ENCODE measurements at regions not wholly inside any gene's neighbourhood (a gene's known extent, or its start where the extent isn't known, plus 50 kb on each side); places are given as distances from the start of the nearest gene placed in this dataset.
A peak's percentile ranks its signal among the peaks of the same experiment; 100 is the strongest.

GRCh38 chr3:8200996-8201395 is 300.6 kb upstream of the LMCD1 start:
- no peak for DNase-seq (ENCODE audit: low read depth)

DNA sequence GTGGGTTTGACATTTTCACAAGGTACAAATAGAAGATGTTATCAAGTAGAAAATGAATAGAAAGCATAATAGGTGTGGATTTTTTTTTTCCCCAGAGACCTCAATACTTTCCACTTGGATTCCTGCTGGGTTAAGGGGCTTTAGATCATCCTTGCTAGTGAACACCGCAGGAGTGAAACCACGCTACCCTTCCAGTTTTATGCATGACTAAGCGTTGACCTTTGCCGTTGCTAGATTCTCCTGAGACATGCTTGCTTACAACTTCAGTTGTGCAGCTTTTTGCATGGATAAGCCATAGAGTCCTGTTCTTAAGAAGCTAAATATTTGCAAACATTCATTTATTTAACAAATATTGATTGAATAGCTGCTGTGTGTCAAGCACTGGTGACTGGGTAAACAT is 299.7 kb upstream of the LMCD1 start:
- no peak for DNase-seq (ENCODE audit: low read depth)

DNA sequence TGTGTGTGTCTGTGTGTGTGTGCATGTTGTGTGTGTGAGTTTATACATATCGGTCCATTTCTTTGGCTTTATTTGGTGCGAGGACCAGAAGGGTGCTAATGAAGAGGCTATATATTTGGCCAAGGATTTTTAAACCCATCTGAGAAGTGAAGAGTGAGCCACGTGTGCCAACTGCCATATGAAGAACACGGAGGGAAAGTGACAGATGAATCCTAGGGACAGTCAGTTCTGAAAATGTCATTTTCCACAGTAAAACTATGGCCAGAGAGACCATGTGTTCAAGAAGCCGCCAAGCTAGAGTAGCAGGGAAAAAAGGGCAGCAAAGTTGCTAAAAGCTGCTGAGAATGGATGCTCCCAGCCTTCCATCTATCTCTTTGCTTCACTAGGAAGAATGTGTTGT is 297.3 kb upstream of the LMCD1 start:
- no peak for DNase-seq (ENCODE audit: low read depth)

- peak; percentile 44 for DNase-seq (ENCODE audit: low read depth)
These were observed 296.6 kb upstream of the LMCD1 start for GRCh38 chr3:8204853-8205650.

DNA sequence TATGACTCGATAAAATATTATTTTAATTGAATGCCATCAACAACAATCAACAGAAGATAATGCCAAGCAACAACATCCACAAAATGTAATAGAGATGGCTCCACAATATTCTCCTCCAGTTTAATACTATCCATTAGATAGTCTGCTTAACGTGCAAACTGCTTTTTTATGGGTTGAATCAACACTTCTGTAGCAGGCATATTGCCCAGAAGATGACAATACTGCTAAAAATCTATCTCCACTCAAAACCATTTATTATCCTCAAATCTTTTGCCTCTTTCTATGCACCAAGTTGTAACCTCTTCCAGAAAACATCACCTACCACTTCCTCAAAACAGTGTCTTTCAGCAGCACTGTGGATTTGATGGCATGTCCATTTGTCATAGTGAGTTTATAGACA is 295.7 kb upstream of the LMCD1 start:
- DNase-seq (ENCODE audit: low read depth), result no peak

GRCh38 chr3:8206971-8207617 is 294.5 kb upstream of the LMCD1 start:
- DNase-seq (ENCODE audit: low read depth), result no peak

DNA sequence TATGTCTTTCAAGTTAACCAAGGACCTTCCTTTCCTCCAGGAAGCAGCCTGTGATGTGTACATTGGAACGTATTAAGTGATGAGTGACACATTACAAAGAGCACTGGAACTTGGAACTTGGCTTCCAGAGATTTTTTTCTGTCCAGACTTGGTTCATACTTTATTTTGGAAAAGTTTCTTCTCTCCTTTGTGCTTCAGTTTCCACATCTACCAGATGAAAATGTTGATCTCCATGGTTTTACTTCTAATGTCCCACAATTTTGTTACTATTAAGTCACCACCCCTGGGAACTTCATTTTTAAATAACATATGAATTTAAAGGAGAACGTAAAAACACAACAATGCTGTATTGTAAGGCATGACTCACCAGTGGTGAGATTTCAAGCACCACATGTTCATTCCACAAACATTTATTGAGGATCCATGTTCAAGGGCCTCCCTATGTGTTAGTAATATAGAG is 290.7 kb upstream of the LMCD1 start:
- DNase-seq (ENCODE audit: low read depth), result no peak

GRCh38 chr3:8212794-8213193 is 288.8 kb upstream of the LMCD1 start:
- no peak for DNase-seq (ENCODE audit: low read depth)

- no peak for DNase-seq (ENCODE audit: low read depth)
These were observed 288.3 kb upstream of the LMCD1 start for GRCh38 chr3:8213286-8213685.

- DNase-seq (ENCODE audit: low read depth), result no peak
These were observed 285.8 kb upstream of the LMCD1 start for GRCh38 chr3:8215821-8216220.

DNA sequence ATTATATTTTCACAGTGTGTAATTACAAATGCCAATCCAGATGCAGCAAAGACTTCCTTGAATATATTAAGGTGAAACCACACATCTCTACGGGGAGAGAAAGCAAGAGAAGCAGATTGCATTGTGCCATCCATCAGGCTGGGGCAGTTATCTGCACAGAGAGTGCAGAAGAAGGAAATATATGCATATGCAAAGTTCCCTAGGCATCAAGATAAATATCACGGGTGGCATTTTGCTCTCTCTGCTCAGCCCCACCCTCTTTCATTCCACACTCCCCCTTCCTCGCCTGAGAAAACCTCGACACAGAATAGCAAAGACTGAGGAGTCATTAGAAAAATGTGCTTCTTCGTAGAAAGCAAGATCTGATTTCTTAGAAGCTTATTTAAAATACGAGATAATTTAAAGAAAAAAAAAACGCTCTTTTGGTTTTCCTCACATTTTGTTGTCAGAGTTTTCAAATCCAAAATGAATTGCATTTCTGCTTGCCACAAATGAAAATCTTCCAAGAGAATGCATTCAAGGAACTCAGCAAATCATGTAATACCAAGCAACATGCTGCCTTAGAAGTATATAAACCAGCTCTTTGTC is 283.2 kb upstream of the LMCD1 start:
- DNase-seq (ENCODE audit: low read depth), result no peak

DNA sequence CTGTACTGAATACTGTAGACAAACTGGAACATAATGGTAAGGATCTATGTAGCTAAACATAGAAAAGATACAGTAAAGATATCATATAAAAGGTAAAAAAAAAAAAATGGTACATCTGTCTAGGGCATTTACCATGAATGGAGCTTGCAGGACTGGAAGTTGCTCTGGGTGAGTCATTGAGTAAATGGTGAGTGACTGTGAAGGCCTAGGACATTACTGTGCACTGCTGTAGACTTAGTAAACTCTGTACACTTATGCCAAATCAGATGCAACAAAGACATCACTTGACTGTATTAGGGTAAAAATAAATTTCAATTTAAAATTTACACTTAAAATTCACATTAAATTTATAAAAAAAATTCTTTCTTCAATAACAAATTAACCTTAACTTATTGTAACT is 281.3 kb upstream of the LMCD1 start:
- no peak for DNase-seq (ENCODE audit: low read depth)

- DNase-seq (ENCODE audit: low read depth), result no peak
These were observed 277.9 kb upstream of the LMCD1 start for GRCh38 chr3:8223766-8224165.

GRCh38 chr3:8224941-8225340 is 276.7 kb upstream of the LMCD1 start:
- DNase-seq (ENCODE audit: low read depth), result no peak

DNA sequence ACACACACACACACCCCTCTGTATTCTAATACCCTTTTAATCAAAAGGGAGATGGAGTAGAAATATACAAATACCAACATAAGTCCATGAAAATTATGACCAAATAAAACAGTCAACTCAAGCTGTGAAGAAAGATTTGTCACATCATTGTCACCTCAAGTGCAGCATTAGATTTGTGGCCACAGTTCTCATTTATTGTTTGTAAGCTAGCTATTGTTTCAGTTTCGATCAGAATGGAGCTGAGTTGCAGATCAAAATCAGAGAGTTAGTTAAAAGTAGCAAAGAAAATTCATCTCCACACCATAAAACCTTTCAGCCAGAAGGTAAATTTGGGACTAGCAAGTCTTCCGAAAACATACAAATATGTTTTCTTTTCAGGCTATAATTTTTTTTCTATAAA is 267.7 kb upstream of the LMCD1 start:
- no peak for DNase-seq (ENCODE audit: low read depth)

GRCh38 chr3:8236264-8236663 is 265.4 kb upstream of the LMCD1 start:
- DNase-seq (ENCODE audit: low read depth), result no peak

DNA sequence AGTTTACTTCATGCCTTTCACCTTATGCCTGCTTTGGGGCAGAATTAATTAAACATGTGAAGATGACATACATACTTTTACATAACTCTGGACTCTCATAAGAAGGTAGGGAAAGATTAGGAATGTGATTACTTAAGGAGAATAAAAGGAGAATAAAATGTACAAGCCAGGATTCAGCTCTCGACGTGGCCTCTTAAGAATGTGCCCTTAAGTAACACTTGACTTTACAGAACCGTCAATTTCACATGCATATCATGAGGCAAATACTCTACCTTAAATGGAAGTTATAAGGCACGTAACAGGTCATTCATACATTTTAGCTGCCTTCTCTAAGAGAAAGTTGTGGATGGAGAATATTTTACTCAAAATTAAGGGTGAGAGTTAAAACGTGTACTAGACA is 263.7 kb upstream of the LMCD1 start:
- DNase-seq (ENCODE audit: low read depth), result no peak

- no peak for DNase-seq (ENCODE audit: low read depth)
These were observed 263.2 kb upstream of the LMCD1 start for GRCh38 chr3:8238432-8238831.

GRCh38 chr3:8239095-8239494 is 262.5 kb upstream of the LMCD1 start:
- DNase-seq (ENCODE audit: low read depth), result no peak

GRCh38 chr3:8239718-8240695 is 261.6 kb upstream of the LMCD1 start:
- DNase-seq (ENCODE audit: low read depth), result peak; percentile 5

DNA sequence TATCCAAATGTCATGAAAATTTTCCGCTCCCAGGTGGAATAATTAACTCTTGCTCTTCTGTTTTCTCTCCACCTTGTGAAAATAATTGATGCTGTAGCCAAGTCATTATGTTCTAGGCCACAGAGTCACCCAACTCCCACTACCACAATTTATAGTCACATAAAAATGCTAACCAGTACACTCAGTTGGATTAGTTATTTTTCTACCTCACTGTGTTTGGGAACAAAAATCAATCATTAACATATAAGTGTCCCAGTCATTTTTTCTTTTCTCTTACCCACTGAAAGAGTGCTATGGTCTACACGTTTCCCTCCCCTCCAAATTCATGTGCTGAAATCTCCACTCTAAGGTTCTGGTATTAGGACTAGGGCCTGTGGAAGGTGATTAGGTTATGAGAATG is 255.6 kb upstream of the LMCD1 start:
- DNase-seq (ENCODE audit: low read depth), result no peak

DNA sequence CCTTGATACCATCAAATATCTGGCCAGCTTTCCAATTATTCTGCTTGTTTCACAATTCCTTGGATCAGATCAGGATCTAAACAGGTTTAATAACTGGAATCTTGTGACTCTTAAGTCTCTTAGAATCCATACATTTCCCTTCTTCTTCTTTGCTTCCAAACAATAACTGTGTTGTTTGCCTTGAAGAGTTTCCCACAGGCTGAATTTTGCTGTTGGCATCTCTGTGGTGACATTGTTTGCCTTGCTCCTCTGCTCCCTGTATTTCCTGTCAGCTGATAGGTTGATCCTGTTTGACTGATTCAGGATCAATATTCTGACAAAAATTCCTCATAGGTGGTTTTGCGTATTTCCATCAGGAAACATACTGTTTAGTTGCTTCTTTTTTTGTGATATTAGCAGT is 248.4 kb upstream of the LMCD1 start:
- no peak for DNase-seq (ENCODE audit: low read depth)

All from GM04503 (cell line).